Tibial nerve (tissue), 4 donors: ENCODE measurements at regions not wholly inside any gene's neighbourhood (a gene's known extent, or its start where the extent isn't known, plus 50 kb on each side); places are given as distances from the start of the nearest gene placed in this dataset.

ENCODE experiments used
- DNase-seq, 2 donors: peaks; one replicate each; pipeline ENCODE4 v3.0.0-alpha.2; 2019; ENCODE audit warnings: low spot score in 2 of 2
- H3K27ac ChIP-seq, 4 donors: fragments of 200-600 bp; sonication (generic) in 3 of 4; one replicate each; pipeline ENCODE4 v1.5.1; 2017 to 2019; ENCODE audit warnings: mild to moderate bottlenecking in 1 of 4
- H3K27me3 ChIP-seq, 2 donors: fragments of 200-600 bp; sonication (generic) in 1 of 2; one replicate each; pipeline versions ENCODE4 v1.5.1 to v1.6.0; 2017 to 2019
- H3K36me3 ChIP-seq, 3 donors: fragments of 200-600 bp; sonication (generic); one replicate each; pipeline ENCODE4 v1.5.1; 2018 to 2019
- H3K4me1 ChIP-seq, 4 donors: fragments of 200-600 bp; sonication (generic) in 3 of 4; one replicate each; pipeline ENCODE4 v1.5.1; 2017 to 2019
- H3K4me3 ChIP-seq, 4 donors: fragments of 200-600 bp; sonication (generic) in 3 of 4; one replicate each; pipeline ENCODE4 v1.5.1; 2017 to 2019; ENCODE audit warnings: mild to moderate bottlenecking in 1 of 4, moderate library complexity in 1 of 4
- H3K9me3 ChIP-seq, 4 donors: fragments of 200-600 bp; sonication (generic) in 3 of 4; one replicate each; pipeline ENCODE4 v1.5.1; 2017 to 2019
- EP300 ChIP-seq, 2 donors: sonication (generic); formaldehyde crosslinking; IDR thresholded peaks; one replicate each; pipeline ENCODE4 v1.6.1; 2017; ENCODE audit warnings: antibody characterized with exemption in 2 of 2, mild to moderate bottlenecking in 1 of 2
- POLR2A ChIP-seq, 2 donors: fragments of 450-650 bp; IDR thresholded peaks; one replicate each; pipeline ENCODE4 v1.6.1; 2017; ENCODE audit warnings: antibody characterized with exemption in 2 of 2, mild to moderate bottlenecking in 2 of 2, moderate library complexity in 2 of 2
- WGBS, 2 donors: methylation state at CpG; one replicate each; pipeline ENCODE4 v1.1.5; 2018; 5-methylcytosine and 5-hydroxymethylcytosine counted together
- TF ChIP-seq, protein P1 (sequence below), 5 experiments: fragments of 200-600 bp in 3 of 5; fragments of 450-650 bp in 2 of 5; sonication (generic) in 3 of 5; IDR thresholded peaks; one replicate each; pipeline ENCODE4 v1.5.1; 2016 to 2019; ENCODE audit warnings: antibody characterized with exemption in 5 of 5, mild to moderate bottlenecking in 3 of 5, moderate library complexity in 2 of 5

DNA sequence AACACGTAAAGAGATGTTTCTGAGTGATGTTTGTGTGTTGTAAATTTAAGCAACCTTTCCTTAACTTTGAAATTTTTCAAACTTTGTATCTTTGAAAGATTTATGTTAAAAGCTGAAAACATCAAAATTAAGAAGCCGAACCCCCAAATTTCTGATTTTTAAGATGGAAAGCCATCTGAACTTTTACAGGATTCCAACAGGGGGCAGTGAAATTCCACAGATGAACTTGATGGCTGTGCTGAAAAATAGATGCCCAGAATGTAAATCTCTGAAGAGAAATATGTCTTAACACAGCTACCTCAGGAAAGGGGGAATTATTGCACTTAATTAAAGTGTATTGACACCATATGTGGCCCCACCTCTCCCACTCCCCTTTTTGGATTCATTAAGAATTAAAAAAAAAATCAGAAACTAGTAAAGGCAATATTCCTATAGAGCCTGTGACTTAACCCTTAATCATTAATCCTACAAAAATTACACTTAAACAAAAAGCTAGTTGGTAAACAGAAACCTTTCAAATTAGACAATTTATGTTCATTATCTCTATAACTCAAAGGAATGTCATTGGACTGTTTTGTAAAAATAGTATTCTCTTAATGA, 597.9 kb downstream of the KCNJ2 start:
- Histone ChIP-seq H3K27me3 (no peaks in the 10 kb centered on the region), H3K9me3 (no peaks in the 10 kb centered on the region), H3K27ac (no peak overlapping the region), H3K4me1 (no peaks in the 10 kb centered on the region), H3K4me3 (no peak overlapping the region), H3K36me3 (no peaks in the 10 kb centered on the region)
- DNase-seq = no peak
- TF ChIP-seq POLR2A (IDR thresholded peaks at IDR 0.05) (no peak), EP300 (IDR thresholded peaks at IDR 0.05) (no peak)
- TF ChIP-seq, protein P1, sequence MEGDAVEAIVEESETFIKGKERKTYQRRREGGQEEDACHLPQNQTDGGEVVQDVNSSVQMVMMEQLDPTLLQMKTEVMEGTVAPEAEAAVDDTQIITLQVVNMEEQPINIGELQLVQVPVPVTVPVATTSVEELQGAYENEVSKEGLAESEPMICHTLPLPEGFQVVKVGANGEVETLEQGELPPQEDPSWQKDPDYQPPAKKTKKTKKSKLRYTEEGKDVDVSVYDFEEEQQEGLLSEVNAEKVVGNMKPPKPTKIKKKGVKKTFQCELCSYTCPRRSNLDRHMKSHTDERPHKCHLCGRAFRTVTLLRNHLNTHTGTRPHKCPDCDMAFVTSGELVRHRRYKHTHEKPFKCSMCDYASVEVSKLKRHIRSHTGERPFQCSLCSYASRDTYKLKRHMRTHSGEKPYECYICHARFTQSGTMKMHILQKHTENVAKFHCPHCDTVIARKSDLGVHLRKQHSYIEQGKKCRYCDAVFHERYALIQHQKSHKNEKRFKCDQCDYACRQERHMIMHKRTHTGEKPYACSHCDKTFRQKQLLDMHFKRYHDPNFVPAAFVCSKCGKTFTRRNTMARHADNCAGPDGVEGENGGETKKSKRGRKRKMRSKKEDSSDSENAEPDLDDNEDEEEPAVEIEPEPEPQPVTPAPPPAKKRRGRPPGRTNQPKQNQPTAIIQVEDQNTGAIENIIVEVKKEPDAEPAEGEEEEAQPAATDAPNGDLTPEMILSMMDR (IDR thresholded peaks at IDR 0.05) = peak; percentile 33 to 66 (median 46)
- 39 to 41% methylated on average over 2 of the region's 2 CpGs for WGBS, 2 donors

DNA sequence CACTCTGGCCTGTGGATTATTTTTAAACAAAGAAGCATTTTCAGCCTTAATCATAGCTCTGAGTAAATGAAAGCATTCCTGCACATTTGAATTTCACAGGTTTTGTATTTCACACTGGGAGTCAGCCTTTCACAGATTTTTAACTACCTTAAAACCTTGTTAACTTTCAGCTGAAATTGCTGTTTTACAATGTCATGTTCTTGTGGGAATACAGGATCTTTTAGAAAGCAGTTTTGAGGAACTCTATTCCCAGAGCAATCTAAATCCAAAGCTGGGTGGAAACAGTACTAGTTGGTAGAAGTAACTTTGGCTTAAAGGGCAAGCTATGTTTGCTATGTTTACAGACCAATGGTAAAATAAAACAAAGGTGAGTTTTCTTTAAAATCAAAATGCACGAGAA, 600.6 kb downstream of the KCNJ2 start:
- 77 to 85% methylated on average over 1 of the region's 1 CpG for WGBS, 2 donors
- Histone ChIP-seq H3K36me3 (no peaks in the 10 kb centered on the region), H3K9me3 (no peaks in the 10 kb centered on the region), H3K4me1 (no peaks in the 10 kb centered on the region), H3K27ac (no peak overlapping the region), H3K4me3 (no peak overlapping the region), H3K27me3 (no peaks in the 10 kb centered on the region)
- TF ChIP-seq EP300 (IDR thresholded peaks at IDR 0.05) (no peak), POLR2A (IDR thresholded peaks at IDR 0.05) (no peak)
- TF ChIP-seq, protein P1 (IDR thresholded peaks at IDR 0.05) = no peak
- no peak for DNase-seq

DNA sequence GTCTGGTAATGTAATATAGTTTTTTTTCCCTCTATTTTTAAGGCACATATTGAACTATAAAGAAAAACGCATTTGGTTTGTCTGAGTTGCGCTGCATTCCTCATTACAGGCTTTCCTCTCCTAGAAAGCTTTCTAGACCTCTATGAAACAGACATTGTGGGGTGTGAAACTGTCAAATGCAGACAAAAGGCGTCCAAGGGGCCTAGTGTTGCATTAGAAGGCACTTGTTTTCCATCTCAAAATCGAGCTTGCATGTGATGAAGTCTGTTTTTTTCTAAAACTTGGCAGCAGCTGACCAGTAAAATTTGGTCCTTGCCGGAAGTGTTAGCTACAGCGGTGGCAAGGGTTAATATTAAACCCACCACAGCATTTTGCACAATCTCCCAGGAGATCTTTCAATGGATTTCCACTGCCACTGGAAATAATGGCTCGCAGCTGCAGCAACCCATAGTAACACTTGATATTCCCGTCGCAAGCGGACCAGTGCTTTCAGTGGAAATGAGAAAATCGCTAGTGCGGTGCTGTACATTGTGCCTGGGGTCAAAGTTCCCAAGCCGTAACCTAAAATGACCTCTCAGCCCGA, 602.6 kb downstream of the KCNJ2 start:
- no peaks in the 10 kb centered on the region for H3K9me3 ChIP-seq
- no peaks in the 10 kb centered on the region for H3K27me3 ChIP-seq
- H3K36me3 ChIP-seq = no peaks in the 10 kb centered on the region
- WGBS, 2 donors = 64 to 72% methylated on average over 14 of the region's 14 CpGs
- H3K27ac ChIP-seq = no peak overlapping the region
- H3K4me3 ChIP-seq = no peak overlapping the region
- TF ChIP-seq, protein P1 (IDR thresholded peaks at IDR 0.05) = no peak
- TF ChIP-seq POLR2A (IDR thresholded peaks at IDR 0.05) = no peak
- TF ChIP-seq EP300 (IDR thresholded peaks at IDR 0.05) = no peak
- no peak for DNase-seq
- no peaks in the 10 kb centered on the region for H3K4me1 ChIP-seq

DNA sequence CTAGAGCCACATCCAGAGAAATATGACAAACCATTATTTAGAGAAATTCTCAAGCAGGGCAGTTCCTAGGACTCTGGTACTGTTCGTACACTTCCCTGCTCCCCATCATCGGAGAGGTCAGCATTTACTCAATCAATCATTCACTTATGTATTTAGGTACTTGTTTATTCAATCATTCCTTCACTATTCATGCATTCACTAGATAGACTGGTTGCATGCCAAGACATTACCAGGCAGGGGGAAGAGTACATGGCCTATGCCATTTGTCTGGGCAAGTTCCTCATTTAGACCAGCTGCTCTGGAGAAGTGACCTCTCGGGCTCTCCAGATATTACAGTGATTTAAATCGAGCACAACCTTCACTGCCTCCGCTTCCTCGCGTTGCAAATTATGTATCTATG, 603.4 kb downstream of the KCNJ2 start:
- Histone ChIP-seq H3K27me3 (no peaks in the 10 kb centered on the region), H3K4me3 (no peak overlapping the region), H3K9me3 (no peaks in the 10 kb centered on the region), H3K27ac (no peak overlapping the region), H3K36me3 (no peaks in the 10 kb centered on the region), H3K4me1 (no peaks in the 10 kb centered on the region)
- TF ChIP-seq, protein P1 (IDR thresholded peaks at IDR 0.05) = no peak
- TF ChIP-seq EP300 (IDR thresholded peaks at IDR 0.05) (no peak), POLR2A (IDR thresholded peaks at IDR 0.05) (no peak)
- 75 to 85% methylated on average over 7 of the region's 7 CpGs for WGBS, 2 donors
- no peak for DNase-seq

DNA sequence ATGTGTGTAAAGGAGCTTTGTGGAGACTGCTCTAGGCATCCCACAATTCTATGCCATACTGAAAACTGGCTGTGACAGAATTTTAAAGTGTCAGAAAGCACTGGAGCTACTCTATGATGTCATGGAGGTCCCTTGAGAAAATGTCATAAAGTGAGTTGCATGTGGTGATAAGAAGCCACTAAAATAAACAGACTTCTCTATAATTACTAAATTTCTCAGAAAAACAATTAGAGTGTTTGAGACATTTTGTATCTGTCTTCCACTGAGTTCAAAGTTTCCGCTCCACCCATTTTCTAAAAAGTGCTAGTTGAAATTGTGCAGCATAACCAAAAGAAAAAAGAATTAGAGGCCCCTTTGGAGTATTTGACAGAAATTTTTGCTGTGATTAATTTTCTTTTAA, 603.9 kb downstream of the KCNJ2 start:
- Histone ChIP-seq H3K4me1 (no peaks in the 10 kb centered on the region), H3K4me3 (no peak overlapping the region), H3K27ac (no peak overlapping the region), H3K27me3 (no peaks in the 10 kb centered on the region), H3K9me3 (no peaks in the 10 kb centered on the region), H3K36me3 (no peaks in the 10 kb centered on the region)
- TF ChIP-seq EP300 (IDR thresholded peaks at IDR 0.05) (no peak), POLR2A (IDR thresholded peaks at IDR 0.05) (no peak)
- TF ChIP-seq, protein P1 (IDR thresholded peaks at IDR 0.05) = no peak
- 92 to 95% methylated on average over 1 of the region's 1 CpG for WGBS, 2 donors
- DNase-seq = no peak
